MM.1S (cell line): ENCODE measurements at regions not wholly inside any gene's neighbourhood (a gene's known extent, or its start where the extent isn't known, plus 50 kb on each side); places are given as distances from the start of the nearest gene placed in this dataset.

ENCODE experiments used
- EZH2 ChIP-seq: fragments of 300-600 bp; sonication (generic); optimal IDR thresholded peaks from 2 replicates; pipeline ENCODE3; 2017; ENCODE audit warnings: low read depth, mild to moderate bottlenecking, antibody characterized with exemption, low read length, mixed read lengths
- EZH2phosphoT487 ChIP-seq: fragments of 300-600 bp; sonication (generic); IDR thresholded peaks from 2 replicates; pipeline ENCODE4 v1.6.1; 2018; ENCODE audit warnings: antibody characterized with exemption, low read length
- TF ChIP-seq, protein P1 (sequence below): fragments of 300-600 bp; sonication (generic); IDR thresholded peaks from 2 replicates; pipeline ENCODE4 v1.5.1; 2016; ENCODE audit warnings: antibody characterized with exemption, low read length, mixed read lengths

GRCh38 chr7:131904760-131905327 lies 348.4 kb upstream of the PODXL start:
- TF ChIP-seq, protein P1, sequence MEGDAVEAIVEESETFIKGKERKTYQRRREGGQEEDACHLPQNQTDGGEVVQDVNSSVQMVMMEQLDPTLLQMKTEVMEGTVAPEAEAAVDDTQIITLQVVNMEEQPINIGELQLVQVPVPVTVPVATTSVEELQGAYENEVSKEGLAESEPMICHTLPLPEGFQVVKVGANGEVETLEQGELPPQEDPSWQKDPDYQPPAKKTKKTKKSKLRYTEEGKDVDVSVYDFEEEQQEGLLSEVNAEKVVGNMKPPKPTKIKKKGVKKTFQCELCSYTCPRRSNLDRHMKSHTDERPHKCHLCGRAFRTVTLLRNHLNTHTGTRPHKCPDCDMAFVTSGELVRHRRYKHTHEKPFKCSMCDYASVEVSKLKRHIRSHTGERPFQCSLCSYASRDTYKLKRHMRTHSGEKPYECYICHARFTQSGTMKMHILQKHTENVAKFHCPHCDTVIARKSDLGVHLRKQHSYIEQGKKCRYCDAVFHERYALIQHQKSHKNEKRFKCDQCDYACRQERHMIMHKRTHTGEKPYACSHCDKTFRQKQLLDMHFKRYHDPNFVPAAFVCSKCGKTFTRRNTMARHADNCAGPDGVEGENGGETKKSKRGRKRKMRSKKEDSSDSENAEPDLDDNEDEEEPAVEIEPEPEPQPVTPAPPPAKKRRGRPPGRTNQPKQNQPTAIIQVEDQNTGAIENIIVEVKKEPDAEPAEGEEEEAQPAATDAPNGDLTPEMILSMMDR: no peak
- TF ChIP-seq EZH2phosphoT487 (no peak), EZH2 (no peak)
